SK-N-SH (cell line): ENCODE measurements at regions not wholly inside any gene's neighbourhood (a gene's known extent, or its start where the extent isn't known, plus 50 kb on each side); places are given as distances from the start of the nearest gene placed in this dataset.

ENCODE experiments used
- CTCF ChIA-PET: fragments of 300-600, 350-600 bp; formaldehyde crosslinking; extraction: SDS; loops from one replicate; lab custom pipeline; 2021; lab: Yijun Ruan, JAX
- POLR2A ChIA-PET: fragments of 350-600 bp; sonication (Branson Sonifier 250); formaldehyde crosslinking; extraction: SDS; loops from one replicate; lab custom pipeline; 2020; ENCODE audit warnings: antibody characterized with exemption, inconsistent platforms; lab: Yijun Ruan, JAX
- DNase-seq: peaks from one replicate; pipeline ENCODE4 v3.0.0; 2012
- H2AFZ ChIP-seq: fragments of 200-600 bp; sonication (generic); 2 replicates; pipeline ENCODE4 v1.8.1; 2016; ENCODE audit warnings: antibody characterized with exemption, mild to moderate bottlenecking, low read depth
- H3F3A ChIP-seq: fragments of 200-600 bp; sonication (generic); replicated peaks from 2 replicates; pipeline ENCODE3; 2016; ENCODE audit warnings: antibody characterized with exemption, mild to moderate bottlenecking; ENCODE audit not compliant: insufficient read depth
- H3K27ac ChIP-seq, 2 experiments: fragments of 200-500 bp in 1 of 2; fragments of 200-600 bp in 1 of 2; sonication (Bioruptor generic) in 1 of 2; sonication (generic), shearing (Covaris generic) in 1 of 2; 2 replicates each; pipeline versions ENCODE4 v1.5.1 to v1.6.1; 2014 to 2016; ENCODE audit warnings: low read depth in 2 of 2, inconsistent platforms in 1 of 2, low read length in 1 of 2, mild to moderate bottlenecking in 1 of 2, mixed read lengths in 1 of 2
- H3K27me3 ChIP-seq: fragments of 200-600 bp; sonication (generic), shearing (Covaris generic); 2 replicates; pipeline ENCODE4 v1.6.1; 2016; ENCODE audit warnings: mixed run types; ENCODE audit not compliant: insufficient read depth
- H3K36me3 ChIP-seq, 2 experiments: fragments of 200-500 bp in 1 of 2; fragments of 200-600 bp in 1 of 2; sonication (Bioruptor generic) in 1 of 2; sonication (generic) in 1 of 2; replicated peaks in 1 of 2; 2 replicates each; pipeline versions ENCODE3 to v1.5.1; 2014 to 2016; ENCODE audit warnings: low read length in 1 of 2, mild to moderate bottlenecking in 1 of 2; ENCODE audit not compliant: insufficient read depth in 2 of 2, control insufficient read depth in 1 of 2
- H3K4me1 ChIP-seq, 2 experiments: fragments of 200-500 bp in 1 of 2; fragments of 200-600 bp in 1 of 2; sonication (Bioruptor generic) in 1 of 2; sonication (generic), shearing (Covaris generic) in 1 of 2; 2 replicates each; pipeline versions ENCODE4 v1.5.1 to v1.6.1; 2014 to 2016; ENCODE audit warnings: low read depth in 1 of 2, low read length in 1 of 2, mixed run types in 1 of 2; ENCODE audit not compliant: insufficient read depth in 2 of 2, control insufficient read depth in 1 of 2
- H3K4me2 ChIP-seq: fragments of 200-600 bp; sonication (generic), shearing (Covaris generic); 2 replicates; pipeline ENCODE4 v1.6.1; 2017; ENCODE audit warnings: mixed run types
- H3K4me3 ChIP-seq, 2 experiments: fragments of 200-500 bp in 1 of 2; fragments of 200-600 bp in 1 of 2; sonication (Bioruptor generic) in 1 of 2; sonication (generic), shearing (Covaris generic) in 1 of 2; 2 replicates each; pipeline versions ENCODE4 v1.5.1 to v1.8.1; 2014 to 2016; ENCODE audit warnings: low read depth in 2 of 2, inconsistent platforms in 1 of 2, low read length in 1 of 2, mild to moderate bottlenecking in 1 of 2, mixed read lengths in 1 of 2, moderate library complexity in 1 of 2
- H3K79me2 ChIP-seq: fragments of 200-600 bp; sonication (generic); 2 replicates; pipeline ENCODE4 v1.8.1; 2017; ENCODE audit warnings: mild to moderate bottlenecking; ENCODE audit not compliant: insufficient read depth
- H3K9ac ChIP-seq: fragments of 200-600 bp; sonication (generic); 2 replicates; pipeline ENCODE4 v1.6.1; 2017; ENCODE audit warnings: mixed run types
- H3K9me2 ChIP-seq: fragments of 200-600 bp; sonication (generic); 2 replicates; pipeline ENCODE4 v1.6.1; 2017; ENCODE audit warnings: mixed run types
- H3K9me3 ChIP-seq: fragments of 200-600 bp; sonication (generic); 2 replicates; pipeline ENCODE4 v1.6.1; 2017; ENCODE audit warnings: mixed run types, mild to moderate bottlenecking, moderate library complexity
- H4K20me1 ChIP-seq: fragments of 200-600 bp; sonication (generic); 2 replicates; pipeline ENCODE4 v1.6.1; 2017; ENCODE audit warnings: mild to moderate bottlenecking, mixed run types; ENCODE audit not compliant: insufficient read depth
- ELF1 ChIP-seq: IDR thresholded peaks from 2 replicates; pipeline ENCODE4 v1.4.0; 2012
- FOSL2 ChIP-seq: IDR thresholded peaks from 2 replicates; pipeline ENCODE4 v1.4.0; 2012; ENCODE audit warnings: low read depth, mild to moderate bottlenecking, moderate library complexity, borderline replicate concordance
- MXI1 ChIP-seq: IDR thresholded peaks from 2 replicates; pipeline ENCODE4 v1.6.1; 2012; ENCODE audit warnings: mild to moderate bottlenecking, low read depth, low read length, improper control_type of control experiment
- NRF1 ChIP-seq: IDR thresholded peaks from 2 replicates; pipeline ENCODE4 v1.6.1; 2012; ENCODE audit warnings: low read depth, mild to moderate bottlenecking, low read length
- TAF1 ChIP-seq: IDR thresholded peaks from 2 replicates; pipeline ENCODE4 v1.6.1; 2012; ENCODE audit warnings: low read depth, mild to moderate bottlenecking, low read length, moderate library complexity, borderline replicate concordance
- TEAD4 ChIP-seq: IDR thresholded peaks from 2 replicates; pipeline ENCODE4 v1.4.0; 2012; ENCODE audit warnings: mild to moderate bottlenecking, borderline replicate concordance; ENCODE audit not compliant: insufficient read depth
- YY1 ChIP-seq: IDR thresholded peaks from 2 replicates; pipeline ENCODE4 v1.4.0; 2012; ENCODE audit warnings: low read depth, mild to moderate bottlenecking
- WGBS: methylation state at CpG from one replicate; pipeline ENCODE4 v1.1.6; 2017; ENCODE audit warnings: low lambda C conversion rate; 5-methylcytosine and 5-hydroxymethylcytosine counted together
- TF ChIP-seq, protein P1 (sequence below): IDR thresholded peaks from 2 replicates; pipeline ENCODE4 v1.4.0; 2012; ENCODE audit warnings: low read depth
- TF ChIP-seq, protein P2 (sequence below): IDR thresholded peaks from 2 replicates; pipeline ENCODE4 v1.4.0; 2012; ENCODE audit warnings: low read depth, borderline replicate concordance
- TF ChIP-seq, protein P3 (sequence below): IDR thresholded peaks from 2 replicates; pipeline ENCODE4 v1.4.0; 2012; ENCODE audit warnings: low read depth, borderline replicate concordance
- TF ChIP-seq, protein P4 (sequence below): fragments of 200-600 bp; sonication (generic); IDR thresholded peaks from 2 replicates; pipeline ENCODE4 v1.6.1; 2017; ENCODE audit warnings: antibody characterized with exemption, mild to moderate bottlenecking, moderate library complexity
- TF ChIP-seq, protein P5 (sequence below): fragments of 150-350 bp; IDR thresholded peaks from 2 replicates; pipeline ENCODE4 v1.6.1; 2017; ENCODE audit warnings: antibody characterized with exemption, low read length, low read depth, borderline replicate concordance

DNA sequence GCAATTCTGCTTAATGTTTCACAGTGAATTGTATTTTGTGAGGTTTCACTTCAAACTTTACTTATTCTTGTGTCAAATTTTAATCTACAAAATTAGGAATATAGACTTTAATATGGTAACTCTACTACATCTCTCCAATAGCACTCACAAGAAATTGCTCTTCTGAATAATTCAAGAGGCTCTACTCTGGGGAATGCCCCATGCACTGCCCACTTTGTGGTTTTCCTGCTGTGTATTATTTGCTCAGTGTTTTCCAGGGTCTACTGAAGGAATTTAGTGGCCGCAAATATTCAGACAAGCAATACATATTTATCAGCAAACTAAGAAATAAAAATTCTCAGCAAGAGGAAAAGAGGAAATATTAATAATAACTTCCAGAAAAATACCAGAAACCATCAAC is 611.4 kb downstream of the TNS3 start:
- Histone ChIP-seq H3K9me2 (no peaks in the 10 kb centered on the region), H3K4me1 (no peaks in the 10 kb centered on the region; a peak in 1 of 4 replicates), H4K20me1 (no peaks in the 10 kb centered on the region), H2AFZ (no peak overlapping the region), H3K27ac (no peak overlapping the region), H3K4me3 (no peak overlapping the region), H3K9ac (no peak overlapping the region), H3K27me3 (no peaks in the 10 kb centered on the region), H3K9me3 (peaks cover 8% of the 10 kb centered on the region; the same call in 1 of the 2 replicates), H3K4me2 (no peak overlapping the region), H3K79me2 (no peaks in the 10 kb centered on the region), H3F3A (peaks cover 3% of the 10 kb centered on the region), H3K36me3 (peaks cover 0 to 5% of the 10 kb centered on the region in 2 experiments)
- DNase-seq: no peak
- CTCF ChIA-PET: no interaction called here
- 91% methylated on average over 1 of the region's 1 CpG for WGBS
- TF ChIP-seq ELF1 (no peak), MXI1 (no peak)
- POLR2A ChIA-PET: no interaction called here

DNA sequence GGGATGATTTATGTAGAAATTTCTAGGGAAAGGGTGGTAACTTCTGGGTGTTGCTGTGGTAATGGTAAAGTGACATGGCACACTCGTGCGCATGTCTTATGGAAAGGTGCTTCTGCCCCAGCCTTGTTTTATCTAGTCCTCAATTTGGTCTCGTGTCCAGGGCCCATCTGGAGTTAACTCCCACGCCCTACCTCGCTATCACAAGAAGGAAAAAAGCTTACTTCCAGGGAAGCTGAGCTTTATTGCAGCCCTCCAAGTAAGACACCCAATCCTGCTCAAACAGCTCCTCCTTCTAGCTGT is 611.8 kb downstream of the TNS3 start:
- DNase-seq: no peak
- WGBS: 73% methylated on average over 5 of the region's 5 CpGs
- Histone ChIP-seq H3K4me2 (no peak overlapping the region), H3K79me2 (no peaks in the 10 kb centered on the region), H3F3A (peaks cover 3% of the 10 kb centered on the region), H2AFZ (no peak overlapping the region), H3K4me1 (no peaks in the 10 kb centered on the region; a peak in 1 of 4 replicates), H4K20me1 (no peaks in the 10 kb centered on the region), H3K27ac (no peak overlapping the region), H3K9me2 (no peaks in the 10 kb centered on the region), H3K9me3 (peaks cover 11% of the 10 kb centered on the region; the same call in 1 of the 2 replicates), H3K36me3 (peaks cover 0 to 5% of the 10 kb centered on the region in 2 experiments), H3K4me3 (no peak overlapping the region), H3K27me3 (no peaks in the 10 kb centered on the region), H3K9ac (no peak overlapping the region)
- CTCF ChIA-PET: no interaction called here
- no peak for TF ChIP-seq NRF1
- TF ChIP-seq, protein P1, sequence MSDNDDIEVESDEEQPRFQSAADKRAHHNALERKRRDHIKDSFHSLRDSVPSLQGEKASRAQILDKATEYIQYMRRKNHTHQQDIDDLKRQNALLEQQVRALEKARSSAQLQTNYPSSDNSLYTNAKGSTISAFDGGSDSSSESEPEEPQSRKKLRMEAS: no peak
- TF ChIP-seq, protein P2, sequence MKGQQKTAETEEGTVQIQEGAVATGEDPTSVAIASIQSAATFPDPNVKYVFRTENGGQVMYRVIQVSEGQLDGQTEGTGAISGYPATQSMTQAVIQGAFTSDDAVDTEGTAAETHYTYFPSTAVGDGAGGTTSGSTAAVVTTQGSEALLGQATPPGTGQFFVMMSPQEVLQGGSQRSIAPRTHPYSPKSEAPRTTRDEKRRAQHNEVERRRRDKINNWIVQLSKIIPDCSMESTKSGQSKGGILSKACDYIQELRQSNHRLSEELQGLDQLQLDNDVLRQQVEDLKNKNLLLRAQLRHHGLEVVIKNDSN: no peak
- no peak for TF ChIP-seq TAF1
- TF ChIP-seq FOSL2: no peak
- TF ChIP-seq MXI1: no peak
- TF ChIP-seq, protein P3, sequence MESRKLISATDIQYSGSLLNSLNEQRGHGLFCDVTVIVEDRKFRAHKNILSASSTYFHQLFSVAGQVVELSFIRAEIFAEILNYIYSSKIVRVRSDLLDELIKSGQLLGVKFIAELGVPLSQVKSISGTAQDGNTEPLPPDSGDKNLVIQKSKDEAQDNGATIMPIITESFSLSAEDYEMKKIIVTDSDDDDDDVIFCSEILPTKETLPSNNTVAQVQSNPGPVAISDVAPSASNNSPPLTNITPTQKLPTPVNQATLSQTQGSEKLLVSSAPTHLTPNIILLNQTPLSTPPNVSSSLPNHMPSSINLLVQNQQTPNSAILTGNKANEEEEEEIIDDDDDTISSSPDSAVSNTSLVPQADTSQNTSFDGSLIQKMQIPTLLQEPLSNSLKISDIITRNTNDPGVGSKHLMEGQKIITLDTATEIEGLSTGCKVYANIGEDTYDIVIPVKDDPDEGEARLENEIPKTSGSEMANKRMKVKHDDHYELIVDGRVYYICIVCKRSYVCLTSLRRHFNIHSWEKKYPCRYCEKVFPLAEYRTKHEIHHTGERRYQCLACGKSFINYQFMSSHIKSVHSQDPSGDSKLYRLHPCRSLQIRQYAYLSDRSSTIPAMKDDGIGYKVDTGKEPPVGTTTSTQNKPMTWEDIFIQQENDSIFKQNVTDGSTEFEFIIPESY: no peak
- TF ChIP-seq, protein P4, sequence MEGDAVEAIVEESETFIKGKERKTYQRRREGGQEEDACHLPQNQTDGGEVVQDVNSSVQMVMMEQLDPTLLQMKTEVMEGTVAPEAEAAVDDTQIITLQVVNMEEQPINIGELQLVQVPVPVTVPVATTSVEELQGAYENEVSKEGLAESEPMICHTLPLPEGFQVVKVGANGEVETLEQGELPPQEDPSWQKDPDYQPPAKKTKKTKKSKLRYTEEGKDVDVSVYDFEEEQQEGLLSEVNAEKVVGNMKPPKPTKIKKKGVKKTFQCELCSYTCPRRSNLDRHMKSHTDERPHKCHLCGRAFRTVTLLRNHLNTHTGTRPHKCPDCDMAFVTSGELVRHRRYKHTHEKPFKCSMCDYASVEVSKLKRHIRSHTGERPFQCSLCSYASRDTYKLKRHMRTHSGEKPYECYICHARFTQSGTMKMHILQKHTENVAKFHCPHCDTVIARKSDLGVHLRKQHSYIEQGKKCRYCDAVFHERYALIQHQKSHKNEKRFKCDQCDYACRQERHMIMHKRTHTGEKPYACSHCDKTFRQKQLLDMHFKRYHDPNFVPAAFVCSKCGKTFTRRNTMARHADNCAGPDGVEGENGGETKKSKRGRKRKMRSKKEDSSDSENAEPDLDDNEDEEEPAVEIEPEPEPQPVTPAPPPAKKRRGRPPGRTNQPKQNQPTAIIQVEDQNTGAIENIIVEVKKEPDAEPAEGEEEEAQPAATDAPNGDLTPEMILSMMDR: no peak
- TF ChIP-seq TEAD4: no peak
- TF ChIP-seq YY1: no peak
- TF ChIP-seq, protein P5, sequence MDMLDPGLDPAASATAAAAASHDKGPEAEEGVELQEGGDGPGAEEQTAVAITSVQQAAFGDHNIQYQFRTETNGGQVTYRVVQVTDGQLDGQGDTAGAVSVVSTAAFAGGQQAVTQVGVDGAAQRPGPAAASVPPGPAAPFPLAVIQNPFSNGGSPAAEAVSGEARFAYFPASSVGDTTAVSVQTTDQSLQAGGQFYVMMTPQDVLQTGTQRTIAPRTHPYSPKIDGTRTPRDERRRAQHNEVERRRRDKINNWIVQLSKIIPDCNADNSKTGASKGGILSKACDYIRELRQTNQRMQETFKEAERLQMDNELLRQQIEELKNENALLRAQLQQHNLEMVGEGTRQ: no peak
- POLR2A ChIA-PET: no interaction called here
